ENCODE measurements at regions not wholly inside any gene's neighbourhood (a gene's known extent, or its start where the extent isn't known, plus 50 kb on each side); places are given as distances from the start of the nearest gene placed in this dataset.

GRCh38 chr3:177419904-177420601 lies 222.8 kb upstream of the TBL1XR1 start:
- no peak for TF ChIP-seq CTCF (IDR thresholded peaks at IDR 0.05; ENCODE audit: poor library complexity, severe bottlenecking)
- no peak for TF ChIP-seq POLR2AphosphoS5 (IDR thresholded peaks at IDR 0.05)
- TF ChIP-seq TAF1 (IDR thresholded peaks at IDR 0.05; ENCODE audit: low read depth) = no peak
- TF ChIP-seq REST (IDR thresholded peaks at IDR 0.05; ENCODE audit: borderline replicate concordance) = no peak
- TF ChIP-seq RAD21 (conservative IDR thresholded peaks at IDR 0.05) = no peak
- TF ChIP-seq MXI1 (conservative IDR thresholded peaks at IDR 0.05; ENCODE audit: poor library complexity, severe bottlenecking) = no peak
- TF ChIP-seq EZH2 (IDR thresholded peaks at IDR 0.05; ENCODE audit: borderline replicate concordance, insufficient read depth, low read length, poor library complexity, severe bottlenecking) = no peak
- TF ChIP-seq EP300 (conservative IDR thresholded peaks at IDR 0.05; ENCODE audit: poor library complexity, severe bottlenecking) = no peak
- TF ChIP-seq SMC3 (conservative IDR thresholded peaks at IDR 0.05; ENCODE audit: poor library complexity) = no peak

Data from neural cell (in vitro differentiated cells).